ENCODE measurements at regions not wholly inside any gene's neighbourhood (a gene's known extent, or its start where the extent isn't known, plus 50 kb on each side); places are given as distances from the start of the nearest gene placed in this dataset.

GRCh38 chr5:8208307-8208706 lies 339.4 kb downstream of the MTRR start:
- no peak overlapping the region for H3K4me3 Mint-ChIP-seq
- Histone ChIP-seq H3K27me3 (ENCODE audit: control insufficient read depth, insufficient read depth, low read length, poor library complexity, severe bottlenecking) (no peaks in the 10 kb centered on the region), H3K9ac (ENCODE audit: extremely low read depth, low read length, poor library complexity, severe bottlenecking) (no peak overlapping the region), H3K4me3 (ENCODE audit: low read length) (no peak overlapping the region), H3K36me3 (ENCODE audit: control insufficient read depth, insufficient read depth, low read length) (no peaks in the 10 kb centered on the region), H3K9me3 (ENCODE audit: control insufficient read depth, low read length) (no peaks in the 10 kb centered on the region), H3K4me1 (ENCODE audit: control insufficient read depth, insufficient read depth, low read length) (no peaks in the 10 kb centered on the region), H3K27ac (ENCODE audit: low read depth, low read length) (no peak overlapping the region)
- TF ChIP-seq CTCF (conservative IDR thresholded peaks at IDR 0.05), result no peak
- no peak for DNase-seq
- no peaks in the 10 kb centered on the region for H3K36me3 Mint-ChIP-seq (ENCODE audit: low read depth)
- H3K27ac Mint-ChIP-seq, result no peak overlapping the region
- H3K4me1 Mint-ChIP-seq, result no peaks in the 10 kb centered on the region
- H3K9me3 Mint-ChIP-seq, result peaks cover 3% of the 10 kb centered on the region
- peaks cover 2% of the 10 kb centered on the region for H3K27me3 Mint-ChIP-seq (ENCODE audit: insufficient read depth)
- 93 to 96% methylated on average over 4 to 7 of the region's 7 CpGs for WGBS, 2 experiments (ENCODE audit: insufficient coverage in 1 of 2, insufficient read length in 1 of 2)

- DNase-seq, result no peak
Measured at GRCh38 chr5:8209500-8209899, 340.6 kb downstream of the MTRR start.

GRCh38 chr5:8213701-8214240 lies 344.8 kb downstream of the MTRR start:
- no peak for DNase-seq
- Histone ChIP-seq H3K9me3 (ENCODE audit: control insufficient read depth, low read length) (no peaks in the 10 kb centered on the region), H3K27ac (ENCODE audit: low read depth, low read length) (no peak overlapping the region), H3K9ac (ENCODE audit: extremely low read depth, low read length, poor library complexity, severe bottlenecking) (no peak overlapping the region), H3K4me3 (ENCODE audit: low read length) (no peak overlapping the region), H3K4me1 (ENCODE audit: control insufficient read depth, insufficient read depth, low read length) (no peaks in the 10 kb centered on the region), H3K27me3 (ENCODE audit: control insufficient read depth, insufficient read depth, low read length, poor library complexity, severe bottlenecking) (no peaks in the 10 kb centered on the region), H3K36me3 (ENCODE audit: control insufficient read depth, insufficient read depth, low read length) (no peaks in the 10 kb centered on the region)
- H3K27me3 Mint-ChIP-seq (ENCODE audit: insufficient read depth), result no peaks in the 10 kb centered on the region
- no peak overlapping the region for H3K4me3 Mint-ChIP-seq
- WGBS, 2 experiments (ENCODE audit: insufficient coverage in 1 of 2, insufficient read length in 1 of 2), result 62 to 85% methylated on average over 3 to 7 of the region's 7 CpGs
- H3K27ac Mint-ChIP-seq, result no peak overlapping the region
- H3K36me3 Mint-ChIP-seq (ENCODE audit: low read depth), result no peaks in the 10 kb centered on the region
- H3K9me3 Mint-ChIP-seq, result no peaks in the 10 kb centered on the region
- no peaks in the 10 kb centered on the region for H3K4me1 Mint-ChIP-seq
- TF ChIP-seq CTCF (conservative IDR thresholded peaks at IDR 0.05), result no peak

More at GRCh38 chr5:8209500-8209899, 340.6 kb downstream of the MTRR start:
- Histone ChIP-seq H3K27me3 (ENCODE audit: control insufficient read depth, insufficient read depth, low read length, poor library complexity, severe bottlenecking) (no peaks in the 10 kb centered on the region), H3K9ac (ENCODE audit: extremely low read depth, low read length, poor library complexity, severe bottlenecking) (no peak overlapping the region), H3K27ac (ENCODE audit: low read depth, low read length) (no peak overlapping the region), H3K9me3 (ENCODE audit: control insufficient read depth, low read length) (no peaks in the 10 kb centered on the region), H3K4me1 (ENCODE audit: control insufficient read depth, insufficient read depth, low read length) (no peaks in the 10 kb centered on the region), H3K36me3 (ENCODE audit: control insufficient read depth, insufficient read depth, low read length) (no peaks in the 10 kb centered on the region), H3K4me3 (ENCODE audit: low read length) (no peak overlapping the region)
- H3K36me3 Mint-ChIP-seq (ENCODE audit: low read depth), result no peaks in the 10 kb centered on the region
- no peaks in the 10 kb centered on the region for H3K27me3 Mint-ChIP-seq (ENCODE audit: insufficient read depth)
- no peak overlapping the region for H3K4me3 Mint-ChIP-seq
- 75 to 86% methylated on average over 2 to 5 of the region's 5 CpGs for WGBS, 2 experiments (ENCODE audit: insufficient coverage in 1 of 2, insufficient read length in 1 of 2)
- no peak overlapping the region for H3K27ac Mint-ChIP-seq
- H3K4me1 Mint-ChIP-seq, result no peaks in the 10 kb centered on the region
- H3K9me3 Mint-ChIP-seq, result peaks cover 3% of the 10 kb centered on the region
- TF ChIP-seq CTCF (conservative IDR thresholded peaks at IDR 0.05), result no peak

Data from endodermal cell (in vitro differentiated cells).